OCI-LY3 (cell line): ENCODE measurements at regions not wholly inside any gene's neighbourhood (a gene's known extent, or its start where the extent isn't known, plus 50 kb on each side); places are given as distances from the start of the nearest gene placed in this dataset.

Experiments used
- CTCF ChIP-seq: fragments of 200-600, 300-600 bp; sonication (generic); IDR thresholded peaks from 2 replicates; pipeline ENCODE4 v1.5.1; 2014; ENCODE audit warnings: antibody characterized with exemption, low read length, low read depth
- EZH2phosphoT487 ChIP-seq: fragments of 200-600 bp; shearing (Covaris generic); IDR thresholded peaks from 2 replicates; pipeline ENCODE4 v1.6.1; 2018; ENCODE audit warnings: antibody characterized with exemption, mixed run types, low read depth

- no peak for TF ChIP-seq CTCF
- TF ChIP-seq EZH2phosphoT487: no peak
Observed at GRCh38 chr2:147588191-147588590, 256.6 kb upstream of the ACVR2A start.
